NOMO-1 treated with dmso at 0.1 percent for 144 hours (cell line): ENCODE measurements at regions not wholly inside any gene's neighbourhood (a gene's known extent, or its start where the extent isn't known, plus 50 kb on each side); places are given as distances from the start of the nearest gene placed in this dataset.
A peak's percentile ranks its signal among the peaks of the same experiment; 100 is the strongest.
"Not testable (repeated sequence)": the region's sequence is repeated elsewhere in the genome, so short reads cannot be mapped to it uniquely, and the experiment has no call there.

Experiments
- DNase-seq: peaks from one replicate; lab custom pipeline; 2025; ENCODE audit not compliant: unreplicated experiment; lab: John Stamatoyannopoulos, UW

GRCh38 chr16:77060614-77061013 is 130.4 kb upstream of the MON1B start:
- no peak for DNase-seq

GRCh38 chr16:77062878-77063675 is 127.9 kb upstream of the MON1B start:
- no peak for DNase-seq

GRCh38 chr16:77063676-77064016 is 127.3 kb upstream of the MON1B start:
- no peak for DNase-seq

- DNase-seq: no peak
These were observed 127.0 kb upstream of the MON1B start for GRCh38 chr16:77064037-77064436.

GRCh38 chr16:77066896-77067496 is 124.0 kb upstream of the MON1B start:
- DNase-seq: no peak

GRCh38 chr16:77067900-77068299 is 123.1 kb upstream of the MON1B start:
- no peak for DNase-seq

- no peak for DNase-seq
These were observed 122.6 kb upstream of the MON1B start for GRCh38 chr16:77068402-77068801.

- no peak for DNase-seq
These were observed 121.1 kb upstream of the MON1B start for GRCh38 chr16:77069929-77070328.

GRCh38 chr16:77070683-77071082 is 120.3 kb upstream of the MON1B start:
- DNase-seq: no peak

GRCh38 chr16:77076839-77077238 is 114.2 kb upstream of the MON1B start:
- DNase-seq: no peak

- no peak for DNase-seq
These were observed 113.6 kb upstream of the MON1B start for GRCh38 chr16:77077256-77077922.

- DNase-seq: no peak
These were observed 105.0 kb upstream of the MON1B start for GRCh38 chr16:77085981-77086380.

GRCh38 chr16:77090062-77090461 is 100.9 kb upstream of the MON1B start:
- no peak for DNase-seq

- no peak for DNase-seq
These were observed 97.7 kb upstream of the MON1B start for GRCh38 chr16:77093309-77093708.

GRCh38 chr16:77093999-77094398 is 97.0 kb upstream of the MON1B start:
- DNase-seq: no peak

GRCh38 chr16:77111056-77111565 is 79.9 kb upstream of the MON1B start:
- DNase-seq: peak; percentile 79

GRCh38 chr16:77112746-77113145 is 78.2 kb upstream of the MON1B start:
- no peak for DNase-seq

- DNase-seq: no peak
These were observed 77.2 kb upstream of the MON1B start for GRCh38 chr16:77113835-77114234.

- DNase-seq: not testable (repeated sequence)
These were observed 76.6 kb upstream of the MON1B start for GRCh38 chr16:77114361-77114760.

- no peak for DNase-seq
These were observed 74.1 kb upstream of the MON1B start for GRCh38 chr16:77116856-77117255.

- no peak for DNase-seq
These were observed 73.3 kb upstream of the MON1B start for GRCh38 chr16:77117707-77118106.

GRCh38 chr16:77131398-77131797 is 59.6 kb upstream of the MON1B start:
- DNase-seq: no peak
